Uterus (tissue), 3 donors: ENCODE measurements at regions not wholly inside any gene's neighbourhood (a gene's known extent, or its start where the extent isn't known, plus 50 kb on each side); places are given as distances from the start of the nearest gene placed in this dataset.

Experiments
- DNase-seq, 2 donors: peaks; one replicate each; pipeline ENCODE4 v3.0.0-alpha.2; 2019 to 2020
- H3K27ac ChIP-seq, 2 donors: fragments of 200-600 bp; sonication (generic); 1 replicate in 1 of 2; 2 replicates in 1 of 2; pipeline ENCODE4 v1.5.1; 2016 to 2018
- H3K27me3 ChIP-seq, 2 donors: fragments of 200-600 bp; sonication (generic); one replicate each; pipeline ENCODE4 v1.5.1; 2018 to 2019; ENCODE audit warnings: control low read depth in 1 of 2
- H3K36me3 ChIP-seq, 2 donors: fragments of 200-600 bp; sonication (generic); one replicate each; pipeline ENCODE4 v1.5.1; 2019; ENCODE audit warnings: control low read depth in 1 of 2
- H3K4me1 ChIP-seq, 2 donors: fragments of 200-600 bp; sonication (generic); one replicate each; pipeline ENCODE4 v1.5.1; 2018 to 2019; ENCODE audit warnings: control low read depth in 1 of 2
- H3K4me3 ChIP-seq, 2 donors: fragments of 200-600 bp; sonication (generic); 1 replicate in 1 of 2; 2 replicates in 1 of 2; pipeline ENCODE4 v1.5.1; 2018 to 2019; ENCODE audit warnings: mild to moderate bottlenecking in 1 of 2
- H3K9me3 ChIP-seq, 2 donors: fragments of 200-600 bp; sonication (generic); one replicate each; pipeline ENCODE4 v1.5.1; 2019; ENCODE audit warnings: control low read depth in 1 of 2
- POLR2A ChIP-seq, 2 donors: fragments of 450-650 bp; IDR thresholded peaks; one replicate each; pipeline ENCODE4 v1.6.1; 2016; ENCODE audit warnings: antibody characterized with exemption in 2 of 2, mild to moderate bottlenecking in 1 of 2, moderate library complexity in 1 of 2
- intact Hi-C: fragments of 100-400 bp; cut with DNase I; formaldehyde crosslinking; loops from one replicate; pipeline ENCODE4 v1.15.1; 2023; ENCODE audit warnings: low total_unique reads
- TF ChIP-seq, protein P1 (sequence below), 4 experiments: fragments of 200-600 bp in 2 of 4; fragments of 450-650 bp in 2 of 4; sonication (generic) in 2 of 4; IDR thresholded peaks; one replicate each; pipeline ENCODE4 v1.5.1; 2016 to 2019; ENCODE audit warnings: antibody characterized with exemption in 4 of 4, mild to moderate bottlenecking in 2 of 4, moderate library complexity in 1 of 4
- donor health status: DM: yes; HTN: yes; CAD: no.

DNA sequence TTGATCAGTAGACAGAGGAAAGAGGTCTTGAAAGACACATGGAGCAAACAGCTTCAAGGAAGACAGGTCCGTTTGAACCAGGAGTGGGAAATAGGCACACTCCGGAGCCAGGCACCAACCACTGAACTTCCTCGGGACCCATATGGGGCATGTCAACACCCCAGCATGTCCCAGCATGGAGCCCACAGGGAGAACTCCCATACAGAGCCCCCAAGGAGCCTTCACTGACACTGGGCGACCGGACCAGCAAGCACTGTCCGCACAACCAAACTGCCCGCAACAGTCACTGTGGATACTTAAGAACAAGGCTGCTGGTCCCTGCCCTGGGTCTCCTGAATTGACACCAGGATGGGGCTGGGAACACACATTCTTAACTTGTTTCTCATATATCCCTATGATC, 286.2 kb upstream of the SALL3 start:
- intact Hi-C loops = no loop called here
- TF ChIP-seq POLR2A (IDR thresholded peaks at IDR 0.05) = no peak
- TF ChIP-seq, protein P1, sequence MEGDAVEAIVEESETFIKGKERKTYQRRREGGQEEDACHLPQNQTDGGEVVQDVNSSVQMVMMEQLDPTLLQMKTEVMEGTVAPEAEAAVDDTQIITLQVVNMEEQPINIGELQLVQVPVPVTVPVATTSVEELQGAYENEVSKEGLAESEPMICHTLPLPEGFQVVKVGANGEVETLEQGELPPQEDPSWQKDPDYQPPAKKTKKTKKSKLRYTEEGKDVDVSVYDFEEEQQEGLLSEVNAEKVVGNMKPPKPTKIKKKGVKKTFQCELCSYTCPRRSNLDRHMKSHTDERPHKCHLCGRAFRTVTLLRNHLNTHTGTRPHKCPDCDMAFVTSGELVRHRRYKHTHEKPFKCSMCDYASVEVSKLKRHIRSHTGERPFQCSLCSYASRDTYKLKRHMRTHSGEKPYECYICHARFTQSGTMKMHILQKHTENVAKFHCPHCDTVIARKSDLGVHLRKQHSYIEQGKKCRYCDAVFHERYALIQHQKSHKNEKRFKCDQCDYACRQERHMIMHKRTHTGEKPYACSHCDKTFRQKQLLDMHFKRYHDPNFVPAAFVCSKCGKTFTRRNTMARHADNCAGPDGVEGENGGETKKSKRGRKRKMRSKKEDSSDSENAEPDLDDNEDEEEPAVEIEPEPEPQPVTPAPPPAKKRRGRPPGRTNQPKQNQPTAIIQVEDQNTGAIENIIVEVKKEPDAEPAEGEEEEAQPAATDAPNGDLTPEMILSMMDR (IDR thresholded peaks at IDR 0.05) = no peak
- no peak overlapping the region for H3K27ac ChIP-seq
- H3K4me1 ChIP-seq = no peaks in the 10 kb centered on the region
- H3K27me3 ChIP-seq = no peaks in the 10 kb centered on the region
- H3K9me3 ChIP-seq = no peaks in the 10 kb centered on the region
- H3K4me3 ChIP-seq = no peak overlapping the region
- H3K36me3 ChIP-seq = no peaks in the 10 kb centered on the region
- no peak for DNase-seq

DNA sequence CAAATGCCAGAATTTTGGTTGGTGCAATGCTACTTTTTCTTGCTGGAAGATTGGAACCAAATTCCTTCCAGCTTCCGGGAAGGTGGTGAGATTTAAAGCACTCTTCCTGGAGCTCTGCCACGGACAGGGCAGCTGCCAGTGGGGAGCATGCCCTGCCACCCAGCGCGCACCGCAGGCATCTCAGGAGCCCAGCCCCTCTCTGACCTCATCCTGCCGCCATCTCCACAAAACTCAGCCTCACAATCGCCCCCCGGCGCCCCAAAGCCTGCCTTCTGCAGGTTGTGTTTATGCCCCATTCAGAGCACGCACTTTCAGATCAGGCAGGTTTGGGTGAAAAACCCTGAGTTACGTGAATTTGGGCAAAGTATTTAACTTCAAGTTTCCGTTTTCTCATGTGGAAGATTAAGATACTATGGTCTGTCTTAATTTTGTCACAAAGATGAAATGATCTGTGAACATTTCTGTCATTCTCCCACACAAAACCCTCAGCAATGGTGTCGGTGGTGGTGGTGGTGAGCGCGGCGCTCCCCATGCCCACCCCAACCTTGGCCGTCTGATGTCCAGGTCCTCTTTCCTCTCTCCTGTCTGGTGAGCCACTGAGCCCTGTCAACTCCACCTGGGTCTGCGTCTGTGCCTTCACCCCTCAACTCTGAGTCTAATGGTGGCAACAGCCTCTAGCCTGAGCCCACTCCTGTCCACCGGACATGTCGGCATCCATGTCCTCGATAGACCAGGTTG, 282.8 kb upstream of the SALL3 start:
- Histone ChIP-seq H3K4me1 (no peaks in the 10 kb centered on the region), H3K4me3 (no peak overlapping the region), H3K9me3 (no peaks in the 10 kb centered on the region), H3K27ac (no peak overlapping the region), H3K27me3 (no peaks in the 10 kb centered on the region), H3K36me3 (no peaks in the 10 kb centered on the region)
- TF ChIP-seq, protein P1 (IDR thresholded peaks at IDR 0.05) = no peak
- TF ChIP-seq POLR2A (IDR thresholded peaks at IDR 0.05) = no peak
- no peak for DNase-seq
- intact Hi-C loops = no loop called here

DNA sequence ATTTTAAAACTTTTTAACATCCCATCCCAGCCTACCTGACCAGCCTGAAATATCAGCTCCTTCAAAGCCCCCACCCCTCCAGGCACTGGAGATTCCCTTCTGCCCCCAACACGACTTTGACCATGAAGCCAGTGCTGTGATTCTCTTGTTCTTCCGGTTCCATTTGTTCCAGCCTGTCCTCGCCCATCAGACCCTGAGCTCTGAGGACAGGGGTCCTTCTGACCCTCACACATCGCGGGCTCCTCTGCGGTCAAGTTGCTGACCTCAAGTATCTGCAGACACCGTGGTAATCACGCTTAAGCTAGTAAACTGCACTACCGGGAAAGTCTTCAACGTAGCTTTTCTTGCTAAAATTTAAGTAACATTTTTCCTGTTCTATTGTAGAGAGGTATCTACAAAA, 282.2 kb upstream of the SALL3 start:
- no peak overlapping the region for H3K27ac ChIP-seq
- DNase-seq = no peak
- intact Hi-C loops = no loop called here

DNA sequence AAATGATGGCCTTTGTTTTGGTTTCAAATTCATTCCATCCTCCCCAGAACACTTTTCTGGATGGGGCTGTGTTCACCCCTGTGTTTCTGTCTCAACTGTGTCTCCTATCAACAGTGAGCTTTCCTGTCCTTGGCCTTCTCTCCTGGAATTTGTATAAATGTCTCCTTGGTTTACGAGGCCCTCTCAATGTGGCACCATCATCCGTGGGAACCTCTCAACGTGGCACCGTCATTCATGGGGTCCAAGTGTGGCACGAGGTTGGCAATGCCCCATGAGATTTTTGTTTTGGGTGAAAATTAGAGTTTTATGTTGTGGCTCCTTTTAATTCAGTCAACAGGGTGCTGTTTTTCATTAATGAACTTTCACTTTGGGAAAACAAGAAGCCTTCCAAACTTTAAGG, 280.7 kb upstream of the SALL3 start:
- Histone ChIP-seq H3K27ac (no peak overlapping the region), H3K4me1 (no peaks in the 10 kb centered on the region), H3K4me3 (no peak overlapping the region), H3K27me3 (no peaks in the 10 kb centered on the region), H3K9me3 (no peaks in the 10 kb centered on the region), H3K36me3 (no peaks in the 10 kb centered on the region)
- no peak for DNase-seq
- intact Hi-C loops = no loop called here
- TF ChIP-seq, protein P1 (IDR thresholded peaks at IDR 0.05) = no peak
- no peak for TF ChIP-seq POLR2A (IDR thresholded peaks at IDR 0.05)

More for the DNA sequence above, 282.2 kb upstream of the SALL3 start:
- H3K4me3 ChIP-seq = no peak overlapping the region
- TF ChIP-seq POLR2A (IDR thresholded peaks at IDR 0.05) = no peak
- TF ChIP-seq, protein P1 (IDR thresholded peaks at IDR 0.05) = no peak
- no peaks in the 10 kb centered on the region for H3K27me3 ChIP-seq
- no peaks in the 10 kb centered on the region for H3K4me1 ChIP-seq
- H3K36me3 ChIP-seq = no peaks in the 10 kb centered on the region
- H3K9me3 ChIP-seq = no peaks in the 10 kb centered on the region

DNA sequence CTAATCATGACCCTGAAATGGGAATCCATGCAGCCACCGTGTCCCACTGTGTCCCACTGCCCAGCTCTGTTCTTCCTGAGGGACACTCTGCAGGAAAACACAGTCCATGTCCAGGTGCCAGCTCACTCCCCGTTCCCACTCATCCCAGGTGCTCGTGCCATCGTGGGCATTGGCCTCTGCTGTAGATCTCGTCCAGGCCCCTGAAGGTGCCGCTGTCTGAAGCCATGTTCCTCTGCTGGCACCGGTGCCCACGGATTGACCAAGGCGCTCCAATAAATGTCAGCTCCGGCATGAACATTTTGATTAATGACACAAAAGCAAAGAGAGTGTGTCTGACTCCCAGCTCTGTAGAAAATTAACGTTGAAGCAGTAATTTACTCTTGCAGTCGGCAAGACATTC, 280.1 kb upstream of the SALL3 start:
- Histone ChIP-seq H3K27me3 (no peaks in the 10 kb centered on the region), H3K4me1 (no peaks in the 10 kb centered on the region), H3K27ac (no peak overlapping the region), H3K4me3 (no peak overlapping the region), H3K9me3 (no peaks in the 10 kb centered on the region), H3K36me3 (no peaks in the 10 kb centered on the region)
- intact Hi-C loops = no loop called here
- DNase-seq = no peak
- TF ChIP-seq POLR2A (IDR thresholded peaks at IDR 0.05) = no peak
- TF ChIP-seq, protein P1 (IDR thresholded peaks at IDR 0.05) = no peak
